GM23338 (cell line): ENCODE measurements at regions not wholly inside any gene's neighbourhood (a gene's known extent, or its start where the extent isn't known, plus 50 kb on each side); places are given as distances from the start of the nearest gene placed in this dataset.

Experiments
- CREB1 ChIP-seq: fragments of 250-450 bp; sonication (Bioruptor Pico); IDR thresholded peaks from 2 replicates; pipeline ENCODE4 v1.5.0; 2020; ENCODE audit warnings: low read depth, mild to moderate bottlenecking, moderate library complexity
- EZH2 ChIP-seq: fragments of 200-600 bp; sonication (generic); IDR thresholded peaks from one replicate; pipeline ENCODE4 v1.8.0; 2017; ENCODE audit warnings: antibody characterized with exemption, mild to moderate bottlenecking, low read depth; ENCODE audit not compliant: unreplicated experiment
- EZH2phosphoT487 ChIP-seq: fragments of 200-600 bp; sonication (generic); IDR thresholded peaks from one replicate; pipeline ENCODE4 v1.8.1; 2018; ENCODE audit warnings: antibody characterized with exemption; ENCODE audit not compliant: unreplicated experiment
- JUNB ChIP-seq: IDR thresholded peaks from one replicate; pipeline ENCODE4 v1.6.1; 2016; ENCODE audit warnings: antibody characterized with exemption; ENCODE audit not compliant: unreplicated experiment
- NANOG ChIP-seq: IDR thresholded peaks from 2 replicates; pipeline ENCODE4 v1.6.1; 2016; ENCODE audit warnings: antibody characterized with exemption, borderline replicate concordance
- POLR2AphosphoS5 ChIP-seq: IDR thresholded peaks from 2 replicates; pipeline ENCODE4 v1.6.1; 2016; ENCODE audit warnings: antibody characterized with exemption, low read depth
- STAT1 ChIP-seq: IDR thresholded peaks from one replicate; pipeline ENCODE4 v1.6.1; 2016; ENCODE audit warnings: antibody characterized with exemption; ENCODE audit not compliant: unreplicated experiment
- ZNF114 ChIP-seq: fragments of 250-450 bp; sonication (Bioruptor Pico); IDR thresholded peaks from 2 replicates; pipeline ENCODE4 v1.5.0; 2020; ENCODE audit warnings: mild to moderate bottlenecking, moderate library complexity
- TF ChIP-seq, protein P1 (sequence below), 2 experiments: fragments of 200-600 bp in 1 of 2; sonication (generic) in 1 of 2; conservative IDR thresholded peaks; 2 replicates each; pipeline versions ENCODE4 v1.5.1 to v1.6.1; 2016 to 2017; ENCODE audit warnings: antibody characterized with exemption in 2 of 2, low read depth in 2 of 2, mild to moderate bottlenecking in 2 of 2, moderate library complexity in 1 of 2
- TF ChIP-seq, protein P2 (sequence below): IDR thresholded peaks from one replicate; pipeline ENCODE4 v1.6.1; 2018; ENCODE audit warnings: antibody characterized with exemption; ENCODE audit not compliant: unreplicated experiment
- TF ChIP-seq, protein P3 (sequence below): IDR thresholded peaks from 2 replicates; pipeline ENCODE4 v1.6.1; 2016; ENCODE audit warnings: antibody characterized with exemption
- TF ChIP-seq, protein P4 (sequence below): fragments of 250-450 bp; sonication (Bioruptor Pico); IDR thresholded peaks from 2 replicates; pipeline ENCODE4 v1.5.0; 2020; ENCODE audit warnings: mild to moderate bottlenecking, moderate library complexity

DNA sequence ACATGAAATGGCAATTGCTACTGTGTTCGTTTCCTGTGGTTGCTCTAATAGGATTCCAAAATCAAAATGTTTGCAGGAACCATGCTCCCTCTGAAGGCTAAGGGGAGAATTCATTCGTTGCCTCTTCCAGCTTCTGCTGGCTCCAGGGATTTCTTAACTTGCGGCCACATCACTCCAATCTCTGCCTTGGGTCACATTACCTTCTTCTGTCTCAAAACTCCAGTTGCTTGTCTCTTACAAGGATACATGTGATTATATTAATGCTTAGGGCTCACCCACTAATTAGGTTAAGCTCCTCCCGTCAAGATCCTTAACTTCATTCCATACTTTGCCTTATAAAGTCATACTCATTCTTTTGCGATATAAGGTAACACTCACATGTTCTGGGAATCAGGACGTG, 208.4 kb downstream of the RBM46 start:
- TF ChIP-seq, protein P1, sequence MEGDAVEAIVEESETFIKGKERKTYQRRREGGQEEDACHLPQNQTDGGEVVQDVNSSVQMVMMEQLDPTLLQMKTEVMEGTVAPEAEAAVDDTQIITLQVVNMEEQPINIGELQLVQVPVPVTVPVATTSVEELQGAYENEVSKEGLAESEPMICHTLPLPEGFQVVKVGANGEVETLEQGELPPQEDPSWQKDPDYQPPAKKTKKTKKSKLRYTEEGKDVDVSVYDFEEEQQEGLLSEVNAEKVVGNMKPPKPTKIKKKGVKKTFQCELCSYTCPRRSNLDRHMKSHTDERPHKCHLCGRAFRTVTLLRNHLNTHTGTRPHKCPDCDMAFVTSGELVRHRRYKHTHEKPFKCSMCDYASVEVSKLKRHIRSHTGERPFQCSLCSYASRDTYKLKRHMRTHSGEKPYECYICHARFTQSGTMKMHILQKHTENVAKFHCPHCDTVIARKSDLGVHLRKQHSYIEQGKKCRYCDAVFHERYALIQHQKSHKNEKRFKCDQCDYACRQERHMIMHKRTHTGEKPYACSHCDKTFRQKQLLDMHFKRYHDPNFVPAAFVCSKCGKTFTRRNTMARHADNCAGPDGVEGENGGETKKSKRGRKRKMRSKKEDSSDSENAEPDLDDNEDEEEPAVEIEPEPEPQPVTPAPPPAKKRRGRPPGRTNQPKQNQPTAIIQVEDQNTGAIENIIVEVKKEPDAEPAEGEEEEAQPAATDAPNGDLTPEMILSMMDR (conservative IDR thresholded peaks at IDR 0.05; ENCODE audit: low read depth in 2 of 2) = peak in 1 of 2 experiments; percentile 24; a peak in 3 of 4 replicates
- TF ChIP-seq EZH2 = no peak
- TF ChIP-seq POLR2AphosphoS5 = no peak
- TF ChIP-seq, protein P2, sequence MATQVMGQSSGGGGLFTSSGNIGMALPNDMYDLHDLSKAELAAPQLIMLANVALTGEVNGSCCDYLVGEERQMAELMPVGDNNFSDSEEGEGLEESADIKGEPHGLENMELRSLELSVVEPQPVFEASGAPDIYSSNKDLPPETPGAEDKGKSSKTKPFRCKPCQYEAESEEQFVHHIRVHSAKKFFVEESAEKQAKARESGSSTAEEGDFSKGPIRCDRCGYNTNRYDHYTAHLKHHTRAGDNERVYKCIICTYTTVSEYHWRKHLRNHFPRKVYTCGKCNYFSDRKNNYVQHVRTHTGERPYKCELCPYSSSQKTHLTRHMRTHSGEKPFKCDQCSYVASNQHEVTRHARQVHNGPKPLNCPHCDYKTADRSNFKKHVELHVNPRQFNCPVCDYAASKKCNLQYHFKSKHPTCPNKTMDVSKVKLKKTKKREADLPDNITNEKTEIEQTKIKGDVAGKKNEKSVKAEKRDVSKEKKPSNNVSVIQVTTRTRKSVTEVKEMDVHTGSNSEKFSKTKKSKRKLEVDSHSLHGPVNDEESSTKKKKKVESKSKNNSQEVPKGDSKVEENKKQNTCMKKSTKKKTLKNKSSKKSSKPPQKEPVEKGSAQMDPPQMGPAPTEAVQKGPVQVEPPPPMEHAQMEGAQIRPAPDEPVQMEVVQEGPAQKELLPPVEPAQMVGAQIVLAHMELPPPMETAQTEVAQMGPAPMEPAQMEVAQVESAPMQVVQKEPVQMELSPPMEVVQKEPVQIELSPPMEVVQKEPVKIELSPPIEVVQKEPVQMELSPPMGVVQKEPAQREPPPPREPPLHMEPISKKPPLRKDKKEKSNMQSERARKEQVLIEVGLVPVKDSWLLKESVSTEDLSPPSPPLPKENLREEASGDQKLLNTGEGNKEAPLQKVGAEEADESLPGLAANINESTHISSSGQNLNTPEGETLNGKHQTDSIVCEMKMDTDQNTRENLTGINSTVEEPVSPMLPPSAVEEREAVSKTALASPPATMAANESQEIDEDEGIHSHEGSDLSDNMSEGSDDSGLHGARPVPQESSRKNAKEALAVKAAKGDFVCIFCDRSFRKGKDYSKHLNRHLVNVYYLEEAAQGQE = no peak
- no peak for TF ChIP-seq CREB1 (CRISPR knock-in tag)
- no peak for TF ChIP-seq EZH2phosphoT487
- no peak for TF ChIP-seq NANOG
- TF ChIP-seq STAT1 = no peak
- TF ChIP-seq, protein P3, sequence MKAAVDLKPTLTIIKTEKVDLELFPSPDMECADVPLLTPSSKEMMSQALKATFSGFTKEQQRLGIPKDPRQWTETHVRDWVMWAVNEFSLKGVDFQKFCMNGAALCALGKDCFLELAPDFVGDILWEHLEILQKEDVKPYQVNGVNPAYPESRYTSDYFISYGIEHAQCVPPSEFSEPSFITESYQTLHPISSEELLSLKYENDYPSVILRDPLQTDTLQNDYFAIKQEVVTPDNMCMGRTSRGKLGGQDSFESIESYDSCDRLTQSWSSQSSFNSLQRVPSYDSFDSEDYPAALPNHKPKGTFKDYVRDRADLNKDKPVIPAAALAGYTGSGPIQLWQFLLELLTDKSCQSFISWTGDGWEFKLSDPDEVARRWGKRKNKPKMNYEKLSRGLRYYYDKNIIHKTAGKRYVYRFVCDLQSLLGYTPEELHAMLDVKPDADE = no peak
- TF ChIP-seq JUNB = no peak
- TF ChIP-seq ZNF114 = no peak
- TF ChIP-seq, protein P4, sequence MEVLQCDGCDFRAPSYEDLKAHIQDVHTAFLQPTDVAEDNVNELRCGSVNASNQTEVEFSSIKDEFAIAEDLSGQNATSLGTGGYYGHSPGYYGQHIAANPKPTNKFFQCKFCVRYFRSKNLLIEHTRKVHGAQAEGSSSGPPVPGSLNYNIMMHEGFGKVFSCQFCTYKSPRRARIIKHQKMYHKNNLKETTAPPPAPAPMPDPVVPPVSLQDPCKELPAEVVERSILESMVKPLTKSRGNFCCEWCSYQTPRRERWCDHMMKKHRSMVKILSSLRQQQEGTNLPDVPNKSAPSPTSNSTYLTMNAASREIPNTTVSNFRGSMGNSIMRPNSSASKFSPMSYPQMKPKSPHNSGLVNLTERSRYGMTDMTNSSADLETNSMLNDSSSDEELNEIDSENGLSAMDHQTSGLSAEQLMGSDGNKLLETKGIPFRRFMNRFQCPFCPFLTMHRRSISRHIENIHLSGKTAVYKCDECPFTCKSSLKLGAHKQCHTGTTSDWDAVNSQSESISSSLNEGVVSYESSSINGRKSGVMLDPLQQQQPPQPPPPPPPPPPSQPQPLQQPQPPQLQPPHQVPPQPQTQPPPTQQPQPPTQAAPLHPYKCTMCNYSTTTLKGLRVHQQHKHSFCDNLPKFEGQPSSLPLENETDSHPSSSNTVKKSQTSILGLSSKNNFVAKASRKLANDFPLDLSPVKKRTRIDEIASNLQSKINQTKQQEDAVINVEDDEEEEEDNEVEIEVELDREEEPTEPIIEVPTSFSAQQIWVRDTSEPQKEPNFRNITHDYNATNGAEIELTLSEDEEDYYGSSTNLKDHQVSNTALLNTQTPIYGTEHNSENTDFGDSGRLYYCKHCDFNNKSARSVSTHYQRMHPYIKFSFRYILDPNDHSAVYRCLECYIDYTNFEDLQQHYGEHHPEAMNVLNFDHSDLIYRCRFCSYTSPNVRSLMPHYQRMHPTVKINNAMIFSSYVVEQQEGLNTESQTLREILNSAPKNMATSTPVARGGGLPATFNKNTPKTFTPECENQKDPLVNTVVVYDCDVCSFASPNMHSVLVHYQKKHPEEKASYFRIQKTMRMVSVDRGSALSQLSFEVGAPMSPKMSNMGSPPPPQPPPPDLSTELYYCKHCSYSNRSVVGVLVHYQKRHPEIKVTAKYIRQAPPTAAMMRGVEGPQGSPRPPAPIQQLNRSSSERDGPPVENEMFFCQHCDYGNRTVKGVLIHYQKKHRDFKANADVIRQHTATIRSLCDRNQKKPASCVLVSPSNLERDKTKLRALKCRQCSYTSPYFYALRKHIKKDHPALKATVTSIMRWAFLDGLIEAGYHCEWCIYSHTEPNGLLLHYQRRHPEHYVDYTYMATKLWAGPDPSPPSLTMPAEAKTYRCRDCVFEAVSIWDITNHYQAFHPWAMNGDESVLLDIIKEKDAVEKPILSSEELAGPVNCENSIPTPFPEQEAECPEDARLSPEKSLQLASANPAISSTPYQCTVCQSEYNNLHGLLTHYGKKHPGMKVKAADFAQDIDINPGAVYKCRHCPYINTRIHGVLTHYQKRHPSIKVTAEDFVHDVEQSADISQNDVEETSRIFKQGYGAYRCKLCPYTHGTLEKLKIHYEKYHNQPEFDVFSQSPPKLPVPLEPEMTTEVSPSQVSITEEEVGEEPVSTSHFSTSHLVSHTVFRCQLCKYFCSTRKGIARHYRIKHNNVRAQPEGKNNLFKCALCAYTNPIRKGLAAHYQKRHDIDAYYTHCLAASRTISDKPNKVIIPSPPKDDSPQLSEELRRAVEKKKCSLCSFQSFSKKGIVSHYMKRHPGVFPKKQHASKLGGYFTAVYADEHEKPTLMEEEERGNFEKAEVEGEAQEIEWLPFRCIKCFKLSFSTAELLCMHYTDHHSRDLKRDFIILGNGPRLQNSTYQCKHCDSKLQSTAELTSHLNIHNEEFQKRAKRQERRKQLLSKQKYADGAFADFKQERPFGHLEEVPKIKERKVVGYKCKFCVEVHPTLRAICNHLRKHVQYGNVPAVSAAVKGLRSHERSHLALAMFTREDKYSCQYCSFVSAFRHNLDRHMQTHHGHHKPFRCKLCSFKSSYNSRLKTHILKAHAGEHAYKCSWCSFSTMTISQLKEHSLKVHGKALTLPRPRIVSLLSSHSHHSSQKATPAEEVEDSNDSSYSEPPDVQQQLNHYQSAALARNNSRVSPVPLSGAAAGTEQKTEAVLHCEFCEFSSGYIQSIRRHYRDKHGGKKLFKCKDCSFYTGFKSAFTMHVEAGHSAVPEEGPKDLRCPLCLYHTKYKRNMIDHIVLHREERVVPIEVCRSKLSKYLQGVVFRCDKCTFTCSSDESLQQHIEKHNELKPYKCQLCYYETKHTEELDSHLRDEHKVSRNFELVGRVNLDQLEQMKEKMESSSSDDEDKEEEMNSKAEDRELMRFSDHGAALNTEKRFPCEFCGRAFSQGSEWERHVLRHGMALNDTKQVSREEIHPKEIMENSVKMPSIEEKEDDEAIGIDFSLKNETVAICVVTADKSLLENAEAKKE (CRISPR knock-in tag) = no peak
